Vagina (tissue), 2 donors: ENCODE measurements at regions not wholly inside any gene's neighbourhood (a gene's known extent, or its start where the extent isn't known, plus 50 kb on each side); places are given as distances from the start of the nearest gene placed in this dataset.

Experiments used
- CTCF ChIP-seq, 3 experiments: fragments of 450-650 bp in 2 of 3; fragments of 200-600 bp in 1 of 3; sonication (generic) in 1 of 3; IDR thresholded peaks; one replicate each; pipeline ENCODE4 v1.5.1; 2017 to 2019; ENCODE audit warnings: antibody characterized with exemption in 3 of 3, mild to moderate bottlenecking in 2 of 3, moderate library complexity in 2 of 3
- POLR2AphosphoS5 ChIP-seq, 2 donors: sonication (generic); formaldehyde crosslinking; IDR thresholded peaks; one replicate each; pipeline ENCODE4 v1.9.0; 2017; ENCODE audit warnings: antibody characterized with exemption in 2 of 2, mild to moderate bottlenecking in 2 of 2, low read depth in 1 of 2; ENCODE audit not compliant: insufficient read depth in 1 of 2

- TF ChIP-seq CTCF (IDR thresholded peaks at IDR 0.05) = no peak
- TF ChIP-seq POLR2AphosphoS5 (IDR thresholded peaks at IDR 0.05; ENCODE audit: insufficient read depth in 1 of 2, low read depth in 1 of 2) = no peak
These were observed 74.6 kb downstream of the NENF start for GRCh38 chr1:212507369-212507768.
